Esophagus mucosa (tissue), 1 donor: ENCODE measurements at regions not wholly inside any gene's neighbourhood (a gene's known extent, or its start where the extent isn't known, plus 50 kb on each side); places are given as distances from the start of the nearest gene placed in this dataset.
A peak's percentile ranks its signal among the peaks of the same experiment; 100 is the strongest.
"Not testable (repeated sequence)": the region's sequence is repeated elsewhere in the genome, so short reads cannot be mapped to it uniquely, and the experiment has no call there.

Experiments used
- ATAC-seq: fragments of 200-7000 bp; cut with Tn5 transposase; one replicate; pipeline ENCODE4 v1.9.1; 2020
- donor health status: DM: yes; HTN: yes; CAD: no.

DNA sequence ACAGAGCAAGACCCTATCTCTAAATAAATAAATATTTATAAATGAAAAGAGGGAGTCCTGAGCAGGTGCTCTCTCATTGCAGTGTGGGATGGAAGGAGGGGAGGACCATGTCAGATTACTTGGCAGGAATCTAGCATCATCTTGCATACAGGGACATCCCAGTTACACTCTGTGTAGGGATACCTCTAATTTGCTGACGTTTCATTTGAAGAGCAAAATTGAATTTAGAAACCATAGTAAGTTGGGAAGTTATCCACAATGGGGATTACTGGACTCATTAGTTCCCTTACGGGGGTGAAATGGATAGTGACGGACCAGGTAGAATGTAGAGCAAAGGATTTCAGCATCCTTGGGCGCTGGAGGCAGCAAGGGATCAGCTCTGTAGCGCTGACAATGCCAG lies 52.1 kb downstream of the ARHGEF18 start:
- ATAC-seq: no peak

DNA sequence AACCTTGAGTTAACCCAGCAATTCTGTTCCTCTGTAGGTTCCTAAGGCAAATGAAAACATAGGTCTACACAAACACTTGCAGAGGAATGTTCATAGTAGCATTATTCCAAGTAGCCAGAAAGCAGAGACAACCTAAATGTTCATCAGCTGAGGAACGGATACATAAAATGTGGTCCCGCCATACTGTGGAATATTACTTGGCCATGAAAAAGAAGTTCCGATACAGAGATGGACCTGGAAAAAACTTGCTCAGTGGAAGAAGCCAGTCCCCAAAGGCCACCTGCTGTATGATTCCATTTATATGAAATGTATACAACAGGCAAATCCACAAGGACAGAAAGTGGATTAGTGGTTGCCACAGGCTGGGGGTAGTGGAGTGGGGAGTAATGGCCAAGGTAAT lies 53.0 kb downstream of the ARHGEF18 start:
- no peak for ATAC-seq

DNA sequence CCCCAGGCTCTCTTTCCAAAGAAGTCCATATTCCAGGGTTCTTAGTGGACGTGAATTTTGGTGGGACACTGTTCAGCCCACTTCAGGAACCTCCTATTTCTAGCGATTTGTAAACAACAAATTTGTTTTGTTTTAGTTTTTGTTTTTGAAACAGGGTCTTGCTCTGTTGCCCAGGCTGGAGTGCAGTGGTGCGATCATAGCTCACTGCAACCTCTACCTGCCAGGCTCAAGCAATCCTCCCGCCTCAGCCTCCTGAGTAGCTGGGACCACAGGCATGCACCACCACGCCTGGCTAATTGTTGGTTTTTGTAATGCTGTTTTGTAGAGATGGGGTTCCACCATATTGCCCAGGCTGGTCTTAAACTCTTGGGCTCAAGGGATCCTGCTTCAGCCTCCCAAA lies 56.7 kb downstream of the ARHGEF18 start:
- ATAC-seq: not testable (repeated sequence)

DNA sequence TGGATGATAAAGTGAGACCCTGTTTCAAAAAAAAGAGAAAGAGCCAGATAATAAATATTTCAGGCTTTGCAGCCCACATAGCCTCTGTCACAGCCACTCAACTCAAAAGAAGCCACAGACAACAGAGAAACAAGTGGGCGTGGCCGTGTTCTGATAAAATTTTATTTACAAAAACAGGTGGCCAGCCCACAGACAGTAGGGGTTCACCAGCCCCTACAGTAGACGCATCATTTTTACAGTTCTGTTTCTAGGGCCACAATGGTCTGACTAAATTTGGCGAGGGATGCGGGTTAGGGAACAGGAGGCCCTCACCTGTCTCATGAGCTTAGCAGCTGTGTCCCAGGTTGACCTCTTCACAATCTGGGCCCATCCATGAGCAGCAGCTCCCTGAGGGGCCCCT lies 59.5 kb downstream of the ARHGEF18 start:
- ATAC-seq: no peak

DNA sequence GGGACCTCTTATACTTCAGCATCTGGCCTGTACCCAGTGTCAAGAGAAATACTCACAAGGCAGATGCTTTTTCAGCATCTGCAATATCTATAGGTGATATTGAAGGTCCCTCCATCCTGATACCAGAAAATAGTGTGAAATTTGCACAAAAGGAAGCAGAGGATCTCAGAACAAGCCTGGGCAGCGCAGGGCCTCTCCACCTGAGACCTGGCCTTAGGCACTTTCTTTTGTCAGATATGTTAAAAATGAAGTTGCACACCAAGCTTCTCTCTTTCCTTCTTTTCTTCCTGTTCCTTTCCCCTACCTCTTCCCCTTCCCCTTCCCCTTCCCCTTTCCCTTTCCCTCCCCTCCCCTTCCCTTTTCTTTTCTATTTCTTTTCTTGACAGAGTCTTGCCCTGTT lies 62.2 kb downstream of the ARHGEF18 start:
- no peak for ATAC-seq

DNA sequence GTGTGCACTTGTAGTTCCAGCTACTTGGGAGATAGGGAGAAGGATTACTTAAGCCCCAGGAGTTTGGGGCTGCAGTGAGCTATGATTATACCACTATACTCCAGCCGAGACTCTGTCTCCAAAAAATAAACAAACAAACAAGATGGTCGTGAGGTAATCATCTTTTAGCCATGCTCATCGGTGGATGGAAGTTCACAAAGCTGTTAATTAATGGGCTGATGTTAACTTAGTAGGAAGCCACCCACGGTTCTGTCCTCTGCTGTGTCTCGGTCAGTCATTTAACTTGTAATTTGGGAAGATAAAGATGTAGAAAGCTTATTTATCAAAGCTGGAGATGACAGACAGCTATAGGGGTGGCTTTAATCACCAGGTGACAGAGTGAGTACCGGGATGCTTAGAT lies 64.9 kb downstream of the ARHGEF18 start:
- ATAC-seq: no peak

DNA sequence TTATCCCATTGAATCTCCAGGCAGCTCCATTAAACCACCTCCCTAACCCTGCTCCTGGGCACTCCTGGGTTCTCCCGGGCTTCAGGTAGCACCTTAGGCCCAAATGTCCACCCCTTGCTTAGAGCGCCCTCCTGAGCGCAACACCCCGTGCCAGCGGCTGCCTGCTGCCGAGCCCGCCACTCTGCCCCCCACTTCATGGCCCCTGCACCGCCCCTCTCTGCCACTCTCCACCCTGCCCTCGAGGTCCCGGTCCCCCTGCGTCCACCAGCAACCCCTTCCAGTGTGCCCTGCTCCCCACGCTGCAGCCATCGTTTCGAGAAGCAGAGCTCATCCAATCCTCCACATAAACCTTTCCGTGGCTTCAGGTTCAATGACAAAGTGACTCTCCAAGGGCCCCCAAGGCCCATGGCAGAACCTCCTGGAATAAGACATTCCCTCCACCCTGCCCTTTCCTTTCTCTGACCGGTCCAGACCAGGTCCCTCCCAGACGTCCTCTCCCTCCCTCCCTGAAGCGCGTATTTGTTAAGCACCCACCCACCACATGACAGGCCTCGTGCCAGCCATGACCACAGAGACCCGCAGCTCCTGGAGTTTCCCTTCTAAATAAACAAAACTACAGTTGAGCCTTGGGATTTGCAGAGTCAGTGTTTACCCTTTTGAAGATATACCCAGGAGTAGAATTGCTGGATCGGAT lies 66.6 kb downstream of the ARHGEF18 start:
- no peak for ATAC-seq

DNA sequence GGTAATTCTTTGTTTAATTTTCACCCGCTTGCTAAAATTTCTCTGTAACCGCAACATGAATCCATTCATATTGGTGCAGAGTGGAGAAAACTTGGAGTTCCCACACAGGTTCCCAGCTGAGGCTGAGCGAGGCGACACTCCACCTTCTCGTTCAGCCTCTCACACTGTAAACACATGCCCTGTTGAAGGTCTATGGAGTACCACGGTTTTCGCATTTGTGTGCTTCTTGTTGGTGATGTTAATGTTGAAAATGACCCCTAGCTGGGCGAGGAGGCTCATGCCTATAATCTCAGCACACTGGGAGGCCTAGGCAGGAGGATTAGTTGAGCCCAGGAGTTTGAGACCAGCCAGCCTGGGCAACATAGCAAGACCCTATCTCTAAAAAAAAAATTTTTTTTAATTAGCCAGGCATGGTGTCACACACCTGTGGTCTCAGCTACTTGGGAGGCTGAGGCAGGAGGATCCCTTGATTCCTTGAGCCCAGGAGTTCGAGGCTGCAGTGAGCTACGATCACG lies 67.2 kb downstream of the ARHGEF18 start:
- ATAC-seq: no peak

DNA sequence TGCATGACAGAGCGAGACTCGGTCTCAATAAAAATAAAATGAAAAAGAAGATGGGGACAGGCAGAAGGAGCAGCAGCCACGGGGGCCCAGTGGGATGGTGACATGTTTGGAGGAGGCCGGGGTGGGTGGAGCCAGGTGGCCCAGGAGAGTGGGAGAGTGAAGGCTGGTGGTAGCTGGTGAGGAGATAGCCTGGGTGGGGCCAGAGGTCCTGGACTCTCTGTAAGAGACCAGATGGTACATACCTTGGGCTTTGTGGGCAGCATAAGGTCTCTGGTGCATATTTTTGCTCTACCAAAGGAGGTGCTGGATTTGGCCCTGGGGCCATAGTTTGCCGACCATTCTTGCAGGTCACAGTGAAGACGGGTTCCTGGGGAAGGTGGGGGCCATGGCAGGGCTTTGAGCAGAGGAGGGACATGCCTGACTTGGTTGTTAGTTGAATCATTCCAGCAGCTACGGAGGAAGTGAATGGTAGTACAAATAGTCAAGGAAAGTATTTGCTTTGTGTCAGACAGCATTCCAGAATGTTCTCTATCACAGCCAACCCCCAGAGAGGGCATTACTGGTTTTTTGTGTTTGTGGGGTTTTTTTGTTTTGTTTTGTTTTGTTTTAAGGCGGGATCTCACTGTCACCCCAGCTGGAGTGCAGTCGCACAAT lies 69.1 kb downstream of the ARHGEF18 start:
- ATAC-seq: no peak

DNA sequence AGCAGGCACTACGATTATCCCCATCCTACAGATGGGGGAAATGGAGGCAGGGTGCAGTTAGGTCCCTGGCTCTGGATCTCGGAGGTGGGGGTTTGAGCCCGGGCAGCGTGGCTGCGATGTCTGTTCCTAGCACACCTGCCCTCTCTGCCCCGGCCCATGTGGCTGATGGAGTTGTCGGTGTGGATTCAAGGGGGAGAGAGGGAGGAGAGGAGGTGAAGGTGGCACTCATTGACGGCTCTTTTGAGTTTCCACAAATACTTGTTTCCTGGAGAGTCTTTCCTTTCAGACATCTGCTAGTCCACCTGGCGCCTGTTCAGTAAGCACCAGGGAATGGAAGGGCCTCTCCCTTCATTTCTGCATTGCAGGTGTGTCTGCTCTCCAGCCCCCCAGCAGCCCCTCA lies 69.9 kb downstream of the ARHGEF18 start:
- no peak for ATAC-seq

DNA sequence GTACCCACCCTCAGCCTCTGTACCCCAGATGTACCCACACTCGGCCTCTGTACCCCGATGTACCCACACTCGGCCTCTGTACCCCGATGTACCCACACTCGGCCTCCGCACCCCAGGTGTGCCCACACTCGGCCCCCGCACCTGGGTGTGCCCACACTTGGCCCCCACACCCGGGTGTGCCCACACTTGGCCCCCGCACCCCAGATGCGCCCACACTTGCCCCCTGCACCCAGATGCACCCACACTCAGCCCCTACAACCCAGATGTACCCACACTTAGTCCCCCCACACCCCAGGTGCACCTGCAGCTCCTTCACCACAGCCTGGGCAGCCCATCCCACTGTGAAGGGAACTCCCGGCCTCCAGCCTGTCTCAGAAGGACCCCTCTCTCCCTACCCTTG lies 69.7 kb downstream of the PEX11G start:
- ATAC-seq: no peak

DNA sequence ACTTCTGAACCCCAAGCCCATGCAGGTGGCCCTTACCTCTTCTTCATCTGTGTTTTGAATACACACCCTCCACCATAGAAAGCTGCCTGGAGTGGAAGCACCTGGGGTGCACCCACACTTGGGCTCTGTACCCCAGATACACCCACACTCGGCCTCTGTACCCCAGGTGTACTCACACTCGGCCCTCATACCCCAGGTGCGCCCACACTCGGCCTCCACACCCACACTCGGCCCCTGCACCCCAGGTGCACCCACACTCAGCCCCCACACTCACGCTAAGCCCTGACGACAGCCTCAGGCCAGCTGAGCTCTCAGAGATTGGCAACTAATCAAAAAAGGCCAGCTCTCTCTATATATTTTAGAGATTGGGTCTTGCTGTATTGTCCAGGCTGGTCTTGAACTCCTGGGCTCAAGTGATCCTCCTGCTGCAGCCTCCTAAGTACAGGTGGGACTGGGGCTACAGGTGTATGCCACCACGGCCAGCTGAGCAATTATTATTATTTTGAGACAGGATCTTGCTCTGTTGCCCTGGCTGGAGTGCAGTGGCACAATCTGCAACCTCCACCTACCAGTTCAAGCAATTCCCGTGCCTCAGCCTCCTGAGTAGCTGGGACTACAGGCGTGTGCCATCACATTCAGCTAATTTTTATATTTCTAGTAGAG lies 68.9 kb downstream of the PEX11G start:
- ATAC-seq: no peak

DNA sequence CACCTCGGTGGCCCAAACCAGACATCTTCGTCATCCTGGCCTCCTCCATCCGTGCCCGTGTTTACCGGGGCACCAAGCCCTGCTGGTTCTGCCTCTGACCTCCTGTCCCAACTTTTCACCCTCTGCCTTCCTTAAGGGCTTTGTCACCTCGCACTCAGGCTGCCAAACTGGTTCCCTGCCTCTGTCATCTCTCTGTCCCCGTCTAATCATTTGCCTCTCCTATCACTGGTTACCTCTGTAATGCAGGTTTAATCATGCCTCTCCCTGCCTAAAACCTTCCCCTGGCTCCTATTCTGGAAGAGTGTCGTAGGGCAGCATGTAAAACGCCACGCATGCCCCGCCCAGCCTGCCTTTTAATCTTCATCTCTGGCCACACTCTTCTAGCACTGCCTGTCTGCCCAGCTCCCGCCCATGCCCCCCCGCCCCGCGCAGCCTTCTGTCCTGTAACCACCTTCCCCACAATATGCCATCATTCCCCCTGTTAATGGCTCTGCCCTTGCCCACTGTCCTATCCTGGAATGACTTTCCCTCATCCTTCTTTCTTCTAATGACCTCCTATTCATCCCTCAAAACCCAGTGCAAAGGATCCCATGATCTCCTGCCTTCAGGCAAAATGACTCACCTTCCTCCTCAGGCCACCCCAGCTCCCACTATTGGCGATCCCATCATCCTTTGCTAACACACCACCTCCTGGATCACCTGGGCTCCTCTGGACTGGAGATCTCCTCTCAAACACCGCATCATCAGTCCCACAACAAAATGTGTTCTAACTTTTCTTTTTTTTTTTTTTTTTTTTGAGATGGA lies 66.7 kb downstream of the PEX11G start:
- peak; percentile 83 for ATAC-seq
